HG02588 (cell line): ENCODE measurements at regions not wholly inside any gene's neighbourhood (a gene's known extent, or its start where the extent isn't known, plus 50 kb on each side); places are given as distances from the start of the nearest gene placed in this dataset.

ENCODE experiments used
- ATAC-seq: cut with Tn5 transposase; IDR thresholded peaks from one replicate; pipeline ENCODE4 v1.9.1; 2021; ENCODE audit warnings: mild to moderate bottlenecking, moderate library complexity; ENCODE audit not compliant: unreplicated experiment

- ATAC-seq = no peak
These were observed 64.2 kb upstream of the DPH5 start for GRCh38 chr1:101089613-101090338.

GRCh38 chr1:101088431-101088830, 62.8 kb upstream of the DPH5 start:
- ATAC-seq = no peak

GRCh38 chr1:101086783-101087182, 61.2 kb upstream of the DPH5 start:
- ATAC-seq = no peak

- ATAC-seq = no peak
These were observed 56.2 kb upstream of the DPH5 start for GRCh38 chr1:101081496-101082488.

- no peak for ATAC-seq
These were observed 55.3 kb upstream of the DPH5 start for GRCh38 chr1:101080859-101081258.

GRCh38 chr1:101079341-101079740, 53.8 kb upstream of the DPH5 start:
- ATAC-seq = no peak

- no peak for ATAC-seq
These were observed 52.3 kb upstream of the DPH5 start for GRCh38 chr1:101077849-101078248.

GRCh38 chr1:101075926-101076325, 50.3 kb upstream of the DPH5 start:
- no peak for ATAC-seq
